ENCODE measurements at regions not wholly inside any gene's neighbourhood (a gene's known extent, or its start where the extent isn't known, plus 50 kb on each side); places are given as distances from the start of the nearest gene placed in this dataset.
"Not testable (repeated sequence)": the region's sequence is repeated elsewhere in the genome, so short reads cannot be mapped to it uniquely, and the experiment has no call there.

- TF ChIP-seq, protein P1, sequence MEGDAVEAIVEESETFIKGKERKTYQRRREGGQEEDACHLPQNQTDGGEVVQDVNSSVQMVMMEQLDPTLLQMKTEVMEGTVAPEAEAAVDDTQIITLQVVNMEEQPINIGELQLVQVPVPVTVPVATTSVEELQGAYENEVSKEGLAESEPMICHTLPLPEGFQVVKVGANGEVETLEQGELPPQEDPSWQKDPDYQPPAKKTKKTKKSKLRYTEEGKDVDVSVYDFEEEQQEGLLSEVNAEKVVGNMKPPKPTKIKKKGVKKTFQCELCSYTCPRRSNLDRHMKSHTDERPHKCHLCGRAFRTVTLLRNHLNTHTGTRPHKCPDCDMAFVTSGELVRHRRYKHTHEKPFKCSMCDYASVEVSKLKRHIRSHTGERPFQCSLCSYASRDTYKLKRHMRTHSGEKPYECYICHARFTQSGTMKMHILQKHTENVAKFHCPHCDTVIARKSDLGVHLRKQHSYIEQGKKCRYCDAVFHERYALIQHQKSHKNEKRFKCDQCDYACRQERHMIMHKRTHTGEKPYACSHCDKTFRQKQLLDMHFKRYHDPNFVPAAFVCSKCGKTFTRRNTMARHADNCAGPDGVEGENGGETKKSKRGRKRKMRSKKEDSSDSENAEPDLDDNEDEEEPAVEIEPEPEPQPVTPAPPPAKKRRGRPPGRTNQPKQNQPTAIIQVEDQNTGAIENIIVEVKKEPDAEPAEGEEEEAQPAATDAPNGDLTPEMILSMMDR (IDR thresholded peaks at IDR 0.05): not testable (repeated sequence)
- TF ChIP-seq EZH2 (IDR thresholded peaks at IDR 0.05): not testable (repeated sequence)
Measured at GRCh38 chr6:133790756-133791155, 98.2 kb upstream of the TCF21 start.

Measured in neural progenitor cell (in vitro differentiated cells).